GM12878 (cell line): ENCODE measurements at regions not wholly inside any gene's neighbourhood (a gene's known extent, or its start where the extent isn't known, plus 50 kb on each side); places are given as distances from the start of the nearest gene placed in this dataset.

ENCODE experiments used
- ATAC-seq: fragments of 200-7000 bp; cut with Tn5 transposase; 3 replicates; pipeline ENCODE4 v1.9.1; 2020; ENCODE audit warnings: mild to moderate bottlenecking, moderate library complexity
- BruUV-seq: library from RNA; stranded (reverse); fragments of 400-500 nt; replicated peaks from 2 replicates; lab custom pipeline; 2021; lab: Mats Ljungman, UMichigan
- CTCF ChIA-PET: fragments of 300-600 bp; sonication (Branson Sonifier 250); formaldehyde crosslinking; extraction: SDS; loops from one replicate; lab custom pipeline; 2021; ENCODE audit warnings: inconsistent platforms; lab: Yijun Ruan, JAX
- POLR2A ChIA-PET: fragments of 350-600 bp; formaldehyde crosslinking; extraction: SDS; loops from one replicate; lab custom pipeline; 2021; ENCODE audit warnings: inconsistent platforms; lab: Charles Lee
- RAD21 ChIA-PET: fragments of 300-600 bp; sonication (Branson Sonifier 250); formaldehyde crosslinking; loops from one replicate; lab custom pipeline; 2023; ENCODE audit warnings: antibody characterized with exemption; ENCODE audit not compliant: unreplicated experiment; lab: Charles Lee
- SMC1A ChIA-PET: fragments of 300-600 bp; sonication (Branson Sonifier 250); formaldehyde crosslinking; loops from one replicate; lab custom pipeline; 2023; ENCODE audit not compliant: unreplicated experiment, uncharacterized antibody; lab: Charles Lee
- DNase-seq: peaks from one replicate; pipeline ENCODE4 v3.0.0-alpha.2; 2011; ENCODE audit warnings: low read depth, low spot score
- FAIRE-seq: peaks from 3 replicates; lab custom pipeline; 2011; peaks lifted over from hg19 to GRCh38; lab: Jason Lieb, UNC
- H2AFZ ChIP-seq: 2 replicates; pipeline ENCODE4 v1.6.0; 2011; ENCODE audit warnings: low read depth, low read length, control low read depth; ENCODE audit not compliant: control insufficient read depth
- H3K27ac ChIP-seq: 2 replicates; pipeline ENCODE4 v1.5.1; 2011; ENCODE audit warnings: control low read depth; ENCODE audit not compliant: control insufficient read depth, insufficient read depth
- H3K27me3 ChIP-seq, 2 experiments: replicated peaks in 1 of 2; 2 replicates each; pipeline versions ENCODE4 v1.6.0 to v1.6.1; 2011; ENCODE audit warnings: low read length in 1 of 2; ENCODE audit not compliant: control insufficient read depth in 2 of 2, insufficient read depth in 2 of 2
- H3K36me3 ChIP-seq, 2 experiments: 2 replicates each; pipeline ENCODE4 v1.5.1; 2011; ENCODE audit warnings: low read length in 1 of 2; ENCODE audit not compliant: control insufficient read depth in 2 of 2, insufficient read depth in 2 of 2
- H3K4me1 ChIP-seq: 2 replicates; pipeline ENCODE4 v1.6.1; 2011; ENCODE audit warnings: mild to moderate bottlenecking, low read length, moderate library complexity, mixed read lengths; ENCODE audit not compliant: control insufficient read depth, insufficient read depth
- H3K4me2 ChIP-seq: 2 replicates; pipeline ENCODE4 v1.6.0; 2011; ENCODE audit warnings: control low read depth; ENCODE audit not compliant: control insufficient read depth, insufficient read depth
- H3K4me3 ChIP-seq: fragments of 200-600 bp; sonication (generic); 2 replicates; pipeline ENCODE4 v1.5.1; 2016
- H3K79me2 ChIP-seq: 2 replicates; pipeline ENCODE4 v1.6.0; 2011; ENCODE audit warnings: low read length; ENCODE audit not compliant: control insufficient read depth, insufficient read depth
- H3K9ac ChIP-seq: 2 replicates; pipeline ENCODE4 v1.8.0; 2011; ENCODE audit warnings: low read length, control low read depth, mixed read lengths; ENCODE audit not compliant: control insufficient read depth, insufficient read depth
- H3K9me3 ChIP-seq: replicated peaks from 3 replicates; pipeline ENCODE4 v1.5.1; 2011; ENCODE audit warnings: mild to moderate bottlenecking, low read length; ENCODE audit not compliant: control insufficient read depth, insufficient read depth
- H4K20me1 ChIP-seq: 2 replicates; pipeline ENCODE4 v1.6.0; 2011; ENCODE audit not compliant: control insufficient read depth, insufficient read depth
- BCL11A ChIP-seq: IDR thresholded peaks from 2 replicates; pipeline ENCODE4 v1.6.1; 2011; ENCODE audit warnings: low read depth, low read length
- GATAD2B ChIP-seq: fragments of 450-650 bp; conservative IDR thresholded peaks from 2 replicates; pipeline ENCODE4 v1.6.1; 2017; ENCODE audit warnings: low read depth, mild to moderate bottlenecking, moderate library complexity
- MEF2B ChIP-seq: fragments of 450-650 bp; IDR thresholded peaks from 2 replicates; pipeline ENCODE4 v1.6.1; 2018; ENCODE audit warnings: mild to moderate bottlenecking, moderate library complexity; ENCODE audit not compliant: partially characterized antibody, poor library complexity, severe bottlenecking
- MYB ChIP-seq: fragments of 150-350 bp; IDR thresholded peaks from 2 replicates; pipeline ENCODE4 v1.6.1; 2014; ENCODE audit warnings: mild to moderate bottlenecking, low read depth, low read length, borderline replicate concordance
- PML ChIP-seq: IDR thresholded peaks from 2 replicates; pipeline ENCODE4 v1.6.1; 2012; ENCODE audit warnings: low read length, inconsistent platforms
- RAD21 ChIP-seq: IDR thresholded peaks from 2 replicates; pipeline ENCODE4 v1.6.1; 2011; ENCODE audit warnings: mild to moderate bottlenecking, low read depth, low read length, moderate library complexity; ENCODE audit not compliant: insufficient read depth
- SMC3 ChIP-seq: IDR thresholded peaks from 2 replicates; pipeline ENCODE4 v1.6.1; 2011; ENCODE audit warnings: low read length, improper control_type of control experiment, borderline replicate concordance
- TBL1XR1 ChIP-seq: IDR thresholded peaks from 2 replicates; pipeline ENCODE4 v1.6.1; 2012; ENCODE audit warnings: low read depth, low read length, improper control_type of control experiment
- YBX1 ChIP-seq: fragments of 450-650 bp; IDR thresholded peaks from 2 replicates; pipeline ENCODE4 v1.6.1; 2016; ENCODE audit warnings: antibody characterized with exemption
- ZNF384 ChIP-seq: IDR thresholded peaks from 2 replicates; pipeline ENCODE4 v1.6.1; 2012; ENCODE audit warnings: low read depth, mild to moderate bottlenecking, low read length, improper control_type of control experiment, borderline replicate concordance
- WGBS: methylation state at CpG from one replicate; pipeline ENCODE4 v1.1.6; 2016; ENCODE audit warnings: low lambda C conversion rate; ENCODE audit not compliant: insufficient replicate concordance, insufficient coverage; ENCODE audit errors: missing lambda C conversion rate; 5-methylcytosine and 5-hydroxymethylcytosine counted together
- in situ Hi-C: fragments of 300-500 bp; cut with MboI; formaldehyde crosslinking; loops from 9 replicates; pipeline ENCODE4 v1.14.3; 2018; ENCODE audit warnings: mixed read lengths
- intact Hi-C: fragments of 100-400 bp; cut with micrococcal nuclease; formaldehyde crosslinking; loops from one replicate; pipeline ENCODE4 v1.14.2; 2022; ENCODE audit not compliant: unreplicated experiment
- TF ChIP-seq, protein P1 (sequence below), 3 experiments: IDR thresholded peaks in 2 of 3; conservative IDR thresholded peaks in 1 of 3; 2 replicates each; pipeline ENCODE4 v1.5.1; 2011; ENCODE audit warnings: low read depth in 3 of 3, low read length in 3 of 3, mild to moderate bottlenecking in 3 of 3, control low read depth in 2 of 3, moderate library complexity in 2 of 3, inconsistent platforms in 1 of 3, mixed read lengths in 1 of 3; ENCODE audit not compliant: control insufficient read depth in 2 of 3, insufficient read depth in 1 of 3; ENCODE audit errors: extremely low read depth in 1 of 3
- TF ChIP-seq, protein P2 (sequence below): fragments of 450-650 bp; IDR thresholded peaks from 2 replicates; pipeline ENCODE4 v1.6.1; 2016; ENCODE audit warnings: mild to moderate bottlenecking

DNA sequence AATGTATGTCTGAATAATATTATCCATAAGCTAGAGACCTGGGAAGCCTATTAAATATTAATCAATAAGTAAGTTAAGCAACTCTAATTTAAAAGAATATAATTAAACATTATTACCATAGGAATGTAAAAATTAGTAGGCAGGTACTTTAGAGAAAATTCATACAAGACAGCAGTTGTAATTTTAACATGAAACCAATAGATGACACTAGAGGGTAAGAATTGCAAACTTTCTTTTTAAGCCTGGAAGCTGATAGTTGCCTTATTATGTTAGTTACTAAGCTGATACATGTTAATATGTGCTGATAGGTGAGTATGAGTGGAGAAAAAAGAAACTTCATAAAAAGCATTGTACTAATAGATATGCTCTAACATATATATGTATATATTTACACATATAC lies 1157.4 kb downstream of the FAM133A start:
- H2AFZ ChIP-seq = no peak overlapping the region
- H4K20me1 ChIP-seq = no peaks in the 10 kb centered on the region
- TF ChIP-seq MEF2B = no peak
- peak; percentile 27; the same call in 1 of the 2 replicates for TF ChIP-seq SMC3
- TF ChIP-seq, protein P1, sequence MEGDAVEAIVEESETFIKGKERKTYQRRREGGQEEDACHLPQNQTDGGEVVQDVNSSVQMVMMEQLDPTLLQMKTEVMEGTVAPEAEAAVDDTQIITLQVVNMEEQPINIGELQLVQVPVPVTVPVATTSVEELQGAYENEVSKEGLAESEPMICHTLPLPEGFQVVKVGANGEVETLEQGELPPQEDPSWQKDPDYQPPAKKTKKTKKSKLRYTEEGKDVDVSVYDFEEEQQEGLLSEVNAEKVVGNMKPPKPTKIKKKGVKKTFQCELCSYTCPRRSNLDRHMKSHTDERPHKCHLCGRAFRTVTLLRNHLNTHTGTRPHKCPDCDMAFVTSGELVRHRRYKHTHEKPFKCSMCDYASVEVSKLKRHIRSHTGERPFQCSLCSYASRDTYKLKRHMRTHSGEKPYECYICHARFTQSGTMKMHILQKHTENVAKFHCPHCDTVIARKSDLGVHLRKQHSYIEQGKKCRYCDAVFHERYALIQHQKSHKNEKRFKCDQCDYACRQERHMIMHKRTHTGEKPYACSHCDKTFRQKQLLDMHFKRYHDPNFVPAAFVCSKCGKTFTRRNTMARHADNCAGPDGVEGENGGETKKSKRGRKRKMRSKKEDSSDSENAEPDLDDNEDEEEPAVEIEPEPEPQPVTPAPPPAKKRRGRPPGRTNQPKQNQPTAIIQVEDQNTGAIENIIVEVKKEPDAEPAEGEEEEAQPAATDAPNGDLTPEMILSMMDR (IDR thresholded peaks at IDR 0.05 in 2 of 3, conservative IDR thresholded peaks at IDR 0.05 in 1 of 3; ENCODE audit: control insufficient read depth in 2 of 3, extremely low read depth in 1 of 3, insufficient read depth in 1 of 3, low read depth in 3 of 3, low read length in 3 of 3) = peak in 2 of 3 experiments; percentile 18 to 37; a peak in 3 of 6 replicates
- peak; percentile 62 for TF ChIP-seq RAD21
- ChIA-PET SMC1A (interaction anchor here (0.9 to 2.2 kb wide), 9 partner anchors 11 to 265 kb away, joined by 3 to 29 read pairs (median 5); no protein-coding TSS in a partner anchor), POLR2A (no interaction called here), CTCF (interaction anchor here (0.6 to 2.6 kb wide), 9 partner anchors 101 to 251 kb away, joined by 3 to 44 read pairs (median 6); no protein-coding TSS in a partner anchor), RAD21 (interaction anchor here (0.6 to 2.5 kb wide), 9 partner anchors 101 to 272 kb away, joined by 3 to 35 read pairs (median 7); no protein-coding TSS in a partner anchor)
- no peaks in the 10 kb centered on the region for H3K79me2 ChIP-seq
- in situ Hi-C loops = loop anchor here (10.0 kb wide), 1 partner anchor 243 kb away; no protein-coding TSS in a partner anchor
- no peak overlapping the region for H3K27ac ChIP-seq
- peak; percentile 54; the same call in 2 of the 3 replicates for ATAC-seq
- H3K4me3 ChIP-seq = no peak overlapping the region
- H3K9me3 ChIP-seq = no peaks in the 10 kb centered on the region
- no peaks in the 10 kb centered on the region for H3K27me3 ChIP-seq
- no peak overlapping the region for H3K4me2 ChIP-seq
- no peak overlapping the region for H3K9ac ChIP-seq
- no TSS peak for BruUV-seq
- intact Hi-C loops = loop anchor here (1.0 kb wide), 1 partner anchor 245 kb away; no protein-coding TSS in a partner anchor
- H3K36me3 ChIP-seq = no peaks in the 10 kb centered on the region
- no peaks in the 10 kb centered on the region for H3K4me1 ChIP-seq
- FAIRE-seq = peak; percentile 23
- DNase-seq = no peak

DNA sequence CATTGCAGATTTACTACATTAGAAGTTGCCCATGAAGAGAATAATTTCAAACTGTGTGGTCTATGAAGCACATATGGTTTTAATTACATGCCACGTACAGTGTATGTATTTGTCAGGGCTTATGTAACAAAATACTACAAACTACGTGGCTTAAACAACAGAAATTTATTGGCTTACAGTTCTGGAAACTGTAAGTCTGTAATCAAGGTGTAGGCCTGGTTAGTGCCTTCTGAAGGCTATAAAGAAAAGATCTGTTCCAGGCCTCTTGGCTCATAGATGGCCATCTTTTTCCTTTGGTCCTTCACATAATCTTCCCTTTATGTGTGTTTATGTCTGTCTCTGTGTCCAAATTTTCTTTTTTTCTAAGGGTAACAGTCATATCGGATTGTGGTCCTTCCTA lies 1160.2 kb downstream of the FAM133A start:
- Histone ChIP-seq H3K27me3 (no peaks in the 10 kb centered on the region), H3K4me2 (no peak overlapping the region), H3K27ac (no peak overlapping the region), H3K4me3 (no peak overlapping the region), H3K79me2 (no peaks in the 10 kb centered on the region), H4K20me1 (no peaks in the 10 kb centered on the region), H3K9me3 (no peaks in the 10 kb centered on the region), H3K4me1 (no peaks in the 10 kb centered on the region), H3K9ac (no peak overlapping the region), H3K36me3 (no peaks in the 10 kb centered on the region), H2AFZ (no peak overlapping the region)
- in situ Hi-C loops (loop anchor here (10.0 kb wide), 1 partner anchor 241 kb away; no protein-coding TSS in a partner anchor), intact Hi-C loops (no loop called here)
- POLR2A ChIA-PET = no interaction called here
- CTCF ChIA-PET = no interaction called here
- WGBS = 0% methylated on average over 3 of the region's 3 CpGs
- BruUV-seq = no TSS peak
- RAD21 ChIA-PET = no interaction called here
- DNase-seq (no peak), FAIRE-seq (no peak), ATAC-seq (no peak)
- SMC1A ChIA-PET = interaction anchor here (2.0 to 2.3 kb wide), 2 partner anchors 239 to 242 kb away, joined by 9 read pairs; no protein-coding TSS in a partner anchor
- TF ChIP-seq BCL11A (no peak), SMC3 (no peak), TBL1XR1 (no peak), YBX1 (no peak), ZNF384 (no peak), PML (no peak), MYB (no peak), GATAD2B (no peak)
- TF ChIP-seq, protein P2, sequence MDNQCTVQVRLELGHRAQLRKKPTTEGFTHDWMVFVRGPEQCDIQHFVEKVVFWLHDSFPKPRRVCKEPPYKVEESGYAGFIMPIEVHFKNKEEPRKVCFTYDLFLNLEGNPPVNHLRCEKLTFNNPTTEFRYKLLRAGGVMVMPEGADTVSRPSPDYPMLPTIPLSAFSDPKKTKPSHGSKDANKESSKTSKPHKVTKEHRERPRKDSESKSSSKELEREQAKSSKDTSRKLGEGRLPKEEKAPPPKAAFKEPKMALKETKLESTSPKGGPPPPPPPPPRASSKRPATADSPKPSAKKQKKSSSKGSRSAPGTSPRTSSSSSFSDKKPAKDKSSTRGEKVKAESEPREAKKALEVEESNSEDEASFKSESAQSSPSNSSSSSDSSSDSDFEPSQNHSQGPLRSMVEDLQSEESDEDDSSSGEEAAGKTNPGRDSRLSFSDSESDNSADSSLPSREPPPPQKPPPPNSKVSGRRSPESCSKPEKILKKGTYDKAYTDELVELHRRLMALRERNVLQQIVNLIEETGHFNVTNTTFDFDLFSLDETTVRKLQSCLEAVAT = no peak
